Stimulated activated CD8-positive, alpha-beta memory T cell treated with anti-CD3 and anti-CD28 coated beads, Interleukin-4, amount 100 ng/mL, for 4 hours (primary cell): ENCODE measurements at regions not wholly inside any gene's neighbourhood (a gene's known extent, or its start where the extent isn't known, plus 50 kb on each side); places are given as distances from the start of the nearest gene placed in this dataset.
"Not testable (repeated sequence)": the region's sequence is repeated elsewhere in the genome, so short reads cannot be mapped to it uniquely, and the experiment has no call there.

ENCODE experiments used
- DNase-seq, 2 donors: peaks; one replicate each; pipeline ENCODE4 v3.0.0-alpha.2; 2020; ENCODE audit warnings: low read depth in 2 of 2, low spot score in 1 of 2

- DNase-seq = no peak
Observed at GRCh38 chrX:40530509-40530908, 50.3 kb upstream of the ATP6AP2 start.

GRCh38 chrX:40527543-40527942, 53.2 kb upstream of the ATP6AP2 start:
- no peak for DNase-seq

GRCh38 chrX:40526412-40526811, 54.4 kb upstream of the ATP6AP2 start:
- DNase-seq = no peak

GRCh38 chrX:40525901-40526300, 54.9 kb upstream of the ATP6AP2 start:
- DNase-seq = not testable (repeated sequence)

- no peak for DNase-seq
Observed at GRCh38 chrX:40524423-40524822, 56.3 kb upstream of the ATP6AP2 start.

- no peak for DNase-seq
Observed at GRCh38 chrX:40523852-40524251, 56.9 kb upstream of the ATP6AP2 start.

GRCh38 chrX:40521868-40522450, 58.8 kb upstream of the ATP6AP2 start:
- no peak for DNase-seq

GRCh38 chrX:40514376-40514775, 66.4 kb upstream of the ATP6AP2 start:
- DNase-seq = no peak

- DNase-seq = no peak
Observed at GRCh38 chrX:40513835-40514234, 66.9 kb upstream of the ATP6AP2 start.

GRCh38 chrX:40513012-40513411, 67.8 kb upstream of the ATP6AP2 start:
- no peak for DNase-seq

GRCh38 chrX:40511258-40511657, 69.5 kb upstream of the ATP6AP2 start:
- DNase-seq = no peak

GRCh38 chrX:40508560-40508959, 72.2 kb upstream of the ATP6AP2 start:
- DNase-seq = no peak

- DNase-seq = no peak
Observed at GRCh38 chrX:40506201-40506985, 74.4 kb upstream of the ATP6AP2 start.

GRCh38 chrX:40504801-40505605, 75.8 kb upstream of the ATP6AP2 start:
- DNase-seq = no peak

- no peak for DNase-seq
Observed at GRCh38 chrX:40503094-40503493, 77.7 kb upstream of the ATP6AP2 start.

GRCh38 chrX:40502688-40503087, 78.1 kb upstream of the ATP6AP2 start:
- DNase-seq = no peak

- DNase-seq = no peak
Observed at GRCh38 chrX:40501164-40501855, 79.5 kb upstream of the ATP6AP2 start.

- DNase-seq = no peak
Observed at GRCh38 chrX:40496728-40497127, 84.0 kb upstream of the ATP6AP2 start.

GRCh38 chrX:40495659-40496058, 85.1 kb upstream of the ATP6AP2 start:
- DNase-seq = no peak

- no peak for DNase-seq
Observed at GRCh38 chrX:40494005-40494404, 86.8 kb upstream of the ATP6AP2 start.

GRCh38 chrX:40488296-40488695, 92.5 kb upstream of the ATP6AP2 start:
- DNase-seq = no peak
